GM12874 (cell line): ENCODE measurements at regions not wholly inside any gene's neighbourhood (a gene's known extent, or its start where the extent isn't known, plus 50 kb on each side); places are given as distances from the start of the nearest gene placed in this dataset.

Experiments
- CTCF ChIP-seq: IDR thresholded peaks from 2 replicates; pipeline ENCODE4 v1.5.1; 2011; ENCODE audit warnings: low read depth, mild to moderate bottlenecking, control low read depth, low read length, moderate library complexity; ENCODE audit not compliant: insufficient read depth

DNA sequence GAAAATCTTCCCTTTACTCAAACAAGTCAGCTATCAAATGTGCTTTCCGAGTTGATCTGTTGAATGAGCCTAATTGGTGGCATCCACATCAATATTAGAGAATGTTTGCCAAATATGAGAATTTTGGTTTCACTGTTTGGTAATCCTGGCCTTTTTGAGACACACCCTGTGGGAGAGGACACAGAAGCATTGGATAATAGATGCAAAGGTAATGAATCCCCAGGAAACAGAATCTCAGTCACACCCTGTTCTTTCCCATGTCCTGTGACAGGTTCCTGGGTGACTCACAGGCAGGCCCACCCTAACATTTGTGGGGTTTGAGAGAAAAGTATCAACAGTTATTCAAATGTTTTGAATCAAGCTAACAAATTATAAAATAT lies 99.8 kb upstream of the PELI1 start:
- no peak for TF ChIP-seq CTCF

DNA sequence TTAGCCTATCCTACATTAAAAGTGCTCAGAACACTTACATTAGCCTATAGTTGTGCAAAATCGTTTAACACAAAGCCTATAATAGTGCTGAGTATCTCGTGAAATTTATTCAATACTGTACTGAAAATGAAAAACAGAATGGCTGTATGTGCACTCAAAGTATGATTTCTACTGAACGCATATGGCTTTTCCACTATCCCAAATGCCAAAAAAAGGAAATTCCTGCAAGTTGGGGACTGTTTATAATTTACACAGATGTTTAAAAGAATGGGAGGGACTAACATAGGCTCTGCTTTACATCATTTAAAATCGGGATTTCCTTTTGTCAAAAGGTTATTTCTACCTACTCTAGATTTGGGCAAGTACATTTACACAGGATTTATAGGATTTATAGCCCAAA lies 101.4 kb upstream of the PELI1 start:
- no peak for TF ChIP-seq CTCF

- no peak for TF ChIP-seq CTCF
Observed at GRCh38 chr2:64246962-64247361, 102.7 kb upstream of the PELI1 start.

DNA sequence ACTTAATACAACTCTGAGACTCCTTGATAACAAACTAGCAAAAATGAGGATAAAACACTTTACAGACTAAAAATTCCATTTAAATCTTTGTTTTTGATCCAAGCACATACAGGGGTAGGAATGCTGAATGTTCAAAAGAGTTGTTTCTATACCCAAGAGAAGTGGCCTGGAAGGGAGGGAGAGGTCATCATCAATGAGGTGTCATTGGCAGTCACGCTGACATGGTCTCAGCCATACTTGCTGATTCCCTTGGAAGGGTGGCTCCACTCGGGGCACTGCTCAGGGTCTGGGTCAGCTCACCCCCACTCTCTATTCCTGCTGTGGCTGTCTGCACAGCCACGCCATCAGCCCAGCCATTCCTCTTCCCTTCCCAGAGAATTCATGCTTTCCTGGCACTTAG lies 105.2 kb upstream of the PELI1 start:
- no peak for TF ChIP-seq CTCF

DNA sequence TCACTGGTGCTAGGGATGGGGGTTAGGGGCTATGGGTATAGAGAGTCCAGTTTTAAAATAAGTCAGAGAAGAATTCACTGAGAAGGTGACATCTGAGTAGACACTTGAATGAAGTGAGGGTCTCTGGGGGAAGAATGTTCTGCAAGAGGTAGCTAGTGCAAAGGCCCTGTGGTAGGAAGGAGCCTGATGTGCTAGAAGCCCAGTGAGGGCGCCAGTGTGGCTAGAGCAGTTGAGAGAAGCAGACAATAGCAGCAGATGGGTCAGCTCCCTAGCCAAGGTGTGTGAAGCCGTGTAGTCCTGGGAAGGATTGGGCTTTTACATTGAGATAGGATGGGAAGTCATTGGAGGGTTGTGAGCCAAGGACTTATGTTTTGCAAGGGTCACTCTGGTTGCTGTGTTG lies 105.8 kb upstream of the PELI1 start:
- no peak for TF ChIP-seq CTCF

- TF ChIP-seq CTCF: no peak
Observed at GRCh38 chr2:64250751-64251423, 106.7 kb upstream of the PELI1 start.

GRCh38 chr2:64251497-64252250 lies 107.5 kb upstream of the PELI1 start:
- TF ChIP-seq CTCF: no peak
